Heart left ventricle (tissue), 16 donors: ENCODE measurements at regions not wholly inside any gene's neighbourhood (a gene's known extent, or its start where the extent isn't known, plus 50 kb on each side); places are given as distances from the start of the nearest gene placed in this dataset.
"Not testable (repeated sequence)": the region's sequence is repeated elsewhere in the genome, so short reads cannot be mapped to it uniquely, and the experiment has no call there.

Experiments
- ATAC-seq, 4 donors: fragments of 200-7000 bp; cut with Tn5 transposase; one replicate each; pipeline ENCODE4 v1.9.1; 2020 to 2022; ENCODE audit warnings: moderate library complexity in 4 of 4, mild to moderate bottlenecking in 3 of 4, moderate number of reproducible peaks in 1 of 4
- DNase-seq, 5 donors: peaks; one replicate each; pipeline ENCODE4 v3.0.0-alpha.2; 2020
- H3K27ac ChIP-seq, 12 donors: fragments of 200-600 bp; sonication (generic) in 4 of 12; one replicate each; pipeline versions ENCODE4 v1.5.0 to v1.8.0; 2016 to 2022; ENCODE audit warnings: mild to moderate bottlenecking in 2 of 12
- H3K27me3 ChIP-seq, 9 donors: fragments of 200-600 bp; sonication (generic) in 2 of 9; one replicate each; pipeline versions ENCODE4 v1.5.1 to v1.8.0; 2016 to 2022; ENCODE audit warnings: mild to moderate bottlenecking in 3 of 9
- H3K36me3 ChIP-seq, 9 donors: fragments of 200-600 bp; sonication (generic) in 2 of 9; one replicate each; pipeline versions ENCODE4 v1.5.0 to v1.8.0; 2018 to 2022; ENCODE audit warnings: mild to moderate bottlenecking in 2 of 9
- H3K4me1 ChIP-seq, 12 donors: fragments of 200-600 bp; sonication (generic) in 4 of 12; one replicate each; pipeline versions ENCODE4 v1.5.0 to v1.8.0; 2016 to 2022; ENCODE audit warnings: mild to moderate bottlenecking in 3 of 12
- H3K4me3 ChIP-seq, 12 donors: fragments of 200-600 bp; sonication (generic) in 4 of 12; one replicate each; pipeline versions ENCODE4 v1.5.0 to v1.8.0; 2017 to 2022; ENCODE audit warnings: mild to moderate bottlenecking in 9 of 12, moderate library complexity in 4 of 12
- H3K9me3 ChIP-seq, 12 donors: fragments of 200-600 bp; sonication (generic) in 4 of 12; one replicate each; pipeline versions ENCODE4 v1.5.0 to v1.8.0; 2016 to 2022; ENCODE audit warnings: mild to moderate bottlenecking in 1 of 12
- CTCF ChIP-seq, 12 donors: fragments of 200-600 bp; sonication (generic) in 4 of 12; IDR thresholded peaks; one replicate each; pipeline versions ENCODE4 v1.5.0 to v1.8.0; 2018 to 2022; ENCODE audit warnings: antibody characterized with exemption in 12 of 12, mild to moderate bottlenecking in 5 of 12
- POLR2A ChIP-seq, 2 donors: fragments of 450-650 bp; IDR thresholded peaks; one replicate each; pipeline ENCODE4 v1.6.1; 2017; ENCODE audit warnings: antibody characterized with exemption in 2 of 2, mild to moderate bottlenecking in 2 of 2, moderate library complexity in 2 of 2
- WGBS, 4 donors: extraction: QIAGEN DNeasy Blood & Tissue Kit in 2 of 4; methylation state at CpG; one replicate each; pipeline versions ENCODE4 v1.1.5 to v1.1.7; 2013 to 2018; 5-methylcytosine and 5-hydroxymethylcytosine counted together
- intact Hi-C, 10 donors: fragments of 100-400 bp; cut with DNase I; formaldehyde crosslinking; loops; one replicate each; pipeline versions ENCODE4 v1.11.1 to v1.14.2; 2022
- donor health status: ischemic (EF 13 %, LVEDD 7.1; RV severe dilation, severe dysfunction).
- donor health status: healthy with polysubstance abuse.
- donor health status: DM: no; HTN: yes; CAD: no.
- donor health status: DM: no; HTN: no; CAD: no.
- donor health status: ischemic (EF 25% LVEDD 6.9; RV normal size, moderate dysfunction).
- donor health status: ischemic (EF 25% LVEDD 5.7; RV mildly dilated, moderate dysfunction).
- donor health status: healthy.
- donor health status: DM: yes; HTN: yes; CAD: no.
- donor health status: ischemic (EF 35%, LVEDD 5.7; RV mildly dilated, moderate dysfunction).
- donor health status: nonischemic (EF 11% LVEDD 7.7; RV severe dilation, severe dysfunction).
- donor health status: DM: yes; HTN: yes; CAD: no.
- donor health status: PGD.
- donor health status: ischemic (EF 29% LVEDD 5.4; RV normal size, mild dysfunction).
- donor health status: nonischemic (EF 23%, LVEDD 6.1; RV moderate dilation, normal function).

GRCh38 chr6:12536416-12536815 is 180.2 kb upstream of the PHACTR1 start:
- Histone ChIP-seq H3K9me3 (no peaks in the 10 kb centered on the region), H3K27ac (no peak overlapping the region), H3K36me3 (no peaks in the 10 kb centered on the region), H3K4me3 (no peak overlapping the region), H3K27me3 (peaks cover 0 to 4% (median 0%) of the 10 kb centered on the region in 9 donors), H3K4me1 (peaks cover 0 to 19% (median 2%) of the 10 kb centered on the region in 12 donors)
- 62 to 65% (median 64%) methylated on average over 5 of the region's 5 CpGs for WGBS, 4 donors
- ATAC-seq (no peak), DNase-seq (no peak)
- intact Hi-C loops = loop anchor here in 1 of 10 donors (10.0 kb wide), 1 partner anchor 48 kb away; no protein-coding TSS in a partner anchor
- TF ChIP-seq CTCF (IDR thresholded peaks at IDR 0.05) = no peak
- TF ChIP-seq POLR2A (IDR thresholded peaks at IDR 0.05) = no peak

- H3K27me3 ChIP-seq = peaks cover 0 to 4% (median 0%) of the 10 kb centered on the region in 9 donors
- no peak overlapping the region for H3K4me3 ChIP-seq
- peak overlapping the region in 1 of 12 donors; percentile 43 for H3K27ac ChIP-seq
- ATAC-seq = no peak
- intact Hi-C loops = loop anchor here in 1 of 10 donors (10.0 kb wide), 1 partner anchor 47 kb away; no protein-coding TSS in a partner anchor
- H3K36me3 ChIP-seq = no peaks in the 10 kb centered on the region
- H3K9me3 ChIP-seq = peaks cover 0 to 2% (median 0%) of the 10 kb centered on the region in 12 donors
- peaks cover 0 to 19% (median 2%) of the 10 kb centered on the region in 12 donors for H3K4me1 ChIP-seq
- 20 to 29% (median 24%) methylated on average over 5 of the region's 5 CpGs for WGBS, 4 donors
- TF ChIP-seq POLR2A (IDR thresholded peaks at IDR 0.05) (no peak), CTCF (IDR thresholded peaks at IDR 0.05) (no peak)
- no peak for DNase-seq
These were observed 179.2 kb upstream of the PHACTR1 start for GRCh38 chr6:12537389-12537788.

- DNase-seq (peak in 4 of 5 donors; percentile 28 to 75 (median 37)), ATAC-seq (peak in 3 of 4 donors; percentile 79 to 96 (median 80))
- H3K9me3 ChIP-seq = peaks cover 0 to 10% (median 0%) of the 10 kb centered on the region in 12 donors
- H3K27me3 ChIP-seq = peaks cover 0 to 4% (median 0%) of the 10 kb centered on the region in 9 donors
- peak overlapping the region in 1 of 12 donors; percentile 36 for H3K27ac ChIP-seq
- no peak overlapping the region for H3K4me3 ChIP-seq
- H3K4me1 ChIP-seq = peaks cover 0 to 19% (median 2%) of the 10 kb centered on the region in 12 donors
- intact Hi-C loops = loop anchor here in 1 of 10 donors (10.0 kb wide), 1 partner anchor 46 kb away; no protein-coding TSS in a partner anchor
- 37 to 72% (median 45%) methylated on average over 9 of the region's 9 CpGs for WGBS, 4 donors
- TF ChIP-seq CTCF (IDR thresholded peaks at IDR 0.05) (no peak), POLR2A (IDR thresholded peaks at IDR 0.05) (no peak)
- no peaks in the 10 kb centered on the region for H3K36me3 ChIP-seq
These were observed 177.6 kb upstream of the PHACTR1 start for GRCh38 chr6:12538881-12539357.

- peaks cover 0 to 26% (median 3%) of the 10 kb centered on the region in 12 donors for H3K4me1 ChIP-seq
- H3K27ac ChIP-seq, DNase-seq, H3K4me3 ChIP-seq, ATAC-seq, H3K36me3 ChIP-seq, H3K9me3 ChIP-seq, H3K27me3 ChIP-seq, intact Hi-C loops: not testable (repeated sequence)
- 82 to 99% (median 95%) methylated on average over 4 of the region's 4 CpGs for WGBS, 4 donors
These were observed 174.1 kb upstream of the PHACTR1 start for GRCh38 chr6:12542319-12543115.
